Fibroblast of lung (primary cell): ENCODE measurements at regions not wholly inside any gene's neighbourhood (a gene's known extent, or its start where the extent isn't known, plus 50 kb on each side); places are given as distances from the start of the nearest gene placed in this dataset.

Experiments used
- DNase-seq, 2 donors: peaks; one replicate each; pipeline versions ENCODE4 v3.0.0 to v3.0.0-alpha.2; 2010; ENCODE audit warnings: low read depth in 2 of 2
- H2AFZ ChIP-seq: 2 replicates; pipeline ENCODE4 v1.5.1; 2012; ENCODE audit warnings: low read length, control low read depth, inconsistent platforms
- H3K27ac ChIP-seq: 2 replicates; pipeline ENCODE4 v1.5.1; 2011; ENCODE audit warnings: low read length, control low read depth; ENCODE audit not compliant: insufficient read depth
- H3K27me3 ChIP-seq: 2 replicates; pipeline ENCODE4 v1.5.1; 2011; ENCODE audit warnings: mild to moderate bottlenecking, low read length; ENCODE audit not compliant: control insufficient read depth, insufficient read depth
- H3K36me3 ChIP-seq: 2 replicates; pipeline ENCODE4 v1.5.1; 2011; ENCODE audit warnings: low read length; ENCODE audit not compliant: control insufficient read depth, insufficient read depth
- H3K4me1 ChIP-seq: 2 replicates; pipeline ENCODE4 v1.5.1; 2011; ENCODE audit warnings: low read length; ENCODE audit not compliant: control insufficient read depth, insufficient read depth; ENCODE audit errors: extremely low read depth
- H3K4me2 ChIP-seq: 2 replicates; pipeline ENCODE4 v1.5.1; 2011; ENCODE audit warnings: low read length, control low read depth; ENCODE audit not compliant: insufficient read depth; ENCODE audit errors: extremely low read depth
- H3K4me3 ChIP-seq, 4 experiments: fragments of 200-600 bp in 1 of 4; sonication (generic) in 1 of 4; replicated peaks in 1 of 4; 2 replicates each; pipeline ENCODE4 v1.5.1; 2011 to 2016; ENCODE audit warnings: low read length in 4 of 4, low read depth in 3 of 4, mild to moderate bottlenecking in 3 of 4, control low read depth in 2 of 4, inconsistent platforms in 1 of 4, mixed read lengths in 1 of 4; ENCODE audit not compliant: insufficient read depth in 1 of 4; ENCODE audit errors: control extremely low read depth in 1 of 4
- H3K79me2 ChIP-seq: 2 replicates; pipeline ENCODE4 v1.5.1; 2012; ENCODE audit warnings: mild to moderate bottlenecking, low read length, inconsistent platforms; ENCODE audit not compliant: control insufficient read depth, insufficient read depth
- H3K9ac ChIP-seq: 2 replicates; pipeline ENCODE4 v1.5.1; 2011; ENCODE audit warnings: mild to moderate bottlenecking, low read length, control low read depth; ENCODE audit not compliant: insufficient read depth
- H3K9me3 ChIP-seq: 2 replicates; pipeline ENCODE4 v1.5.1; 2012; ENCODE audit warnings: low read depth, low read length; ENCODE audit not compliant: control insufficient read depth, insufficient read depth
- H4K20me1 ChIP-seq: 2 replicates; pipeline ENCODE4 v1.5.1; 2011; ENCODE audit warnings: low read length; ENCODE audit not compliant: control insufficient read depth, insufficient read depth; ENCODE audit errors: extremely low read depth
- CTCF ChIP-seq, 2 donors: IDR thresholded peaks in 1 of 2; conservative IDR thresholded peaks in 1 of 2; 1 replicate in 1 of 2; 2 replicates in 1 of 2; pipeline ENCODE4 v1.5.1; 2011 to 2012; ENCODE audit warnings: low read length in 2 of 2, control low read depth in 1 of 2, inconsistent platforms in 1 of 2, low read depth in 1 of 2, mild to moderate bottlenecking in 1 of 2
- EZH2 ChIP-seq: IDR thresholded peaks from 2 replicates; pipeline ENCODE4 v1.5.1; 2012; ENCODE audit warnings: low read length, control low read depth, mild to moderate bottlenecking; ENCODE audit errors: missing control alignments

- H3K9me3 ChIP-seq: no peaks in the 10 kb centered on the region
- TF ChIP-seq EZH2 (no peak), CTCF (conservative IDR thresholded peaks at IDR 0.05 in 1 of 2, IDR thresholded peaks at IDR 0.05 in 1 of 2; ENCODE audit: low read depth in 1 of 2, low read length in 2 of 2) (no peak)
- no peak overlapping the region for H3K4me3 ChIP-seq
These were observed 475.2 kb downstream of the LPIN1 start for GRCh38 chr2:12221584-12221983.

GRCh38 chr2:12222554-12222953 is 476.1 kb downstream of the LPIN1 start:
- H3K36me3 ChIP-seq: no peaks in the 10 kb centered on the region
- H4K20me1 ChIP-seq: no peaks in the 10 kb centered on the region
- no peak overlapping the region for H3K4me3 ChIP-seq
- DNase-seq: no peak
- H3K79me2 ChIP-seq: no peaks in the 10 kb centered on the region
- TF ChIP-seq CTCF (conservative IDR thresholded peaks at IDR 0.05 in 1 of 2, IDR thresholded peaks at IDR 0.05 in 1 of 2; ENCODE audit: low read depth in 1 of 2, low read length in 2 of 2) (no peak), EZH2 (no peak)
- no peaks in the 10 kb centered on the region for H3K27me3 ChIP-seq
- H3K27ac ChIP-seq: no peak overlapping the region
- no peaks in the 10 kb centered on the region for H3K9me3 ChIP-seq
- H3K9ac ChIP-seq: no peak overlapping the region
- H3K4me1 ChIP-seq: no peaks in the 10 kb centered on the region
- H3K4me2 ChIP-seq: no peak overlapping the region
- H2AFZ ChIP-seq: no peak overlapping the region

More at GRCh38 chr2:12221584-12221983, 475.2 kb downstream of the LPIN1 start:
- H3K4me1 ChIP-seq: no peaks in the 10 kb centered on the region
- no peak for DNase-seq
- no peaks in the 10 kb centered on the region for H3K79me2 ChIP-seq
- H2AFZ ChIP-seq: no peak overlapping the region
- no peaks in the 10 kb centered on the region for H3K36me3 ChIP-seq
- H4K20me1 ChIP-seq: no peaks in the 10 kb centered on the region
- H3K27ac ChIP-seq: no peak overlapping the region
- H3K4me2 ChIP-seq: no peak overlapping the region
- no peaks in the 10 kb centered on the region for H3K27me3 ChIP-seq
- no peak overlapping the region for H3K9ac ChIP-seq

GRCh38 chr2:12223732-12224131 is 477.3 kb downstream of the LPIN1 start:
- no peak for DNase-seq
- no peak overlapping the region for H3K27ac ChIP-seq
- no peak overlapping the region for H3K4me3 ChIP-seq
- no peaks in the 10 kb centered on the region for H3K27me3 ChIP-seq
- H4K20me1 ChIP-seq: no peaks in the 10 kb centered on the region
- H2AFZ ChIP-seq: no peak overlapping the region
- no peaks in the 10 kb centered on the region for H3K4me1 ChIP-seq
- TF ChIP-seq CTCF (conservative IDR thresholded peaks at IDR 0.05 in 1 of 2, IDR thresholded peaks at IDR 0.05 in 1 of 2; ENCODE audit: low read depth in 1 of 2, low read length in 2 of 2): no peak
- no peak for TF ChIP-seq EZH2
- no peaks in the 10 kb centered on the region for H3K79me2 ChIP-seq
- H3K4me2 ChIP-seq: no peak overlapping the region
- no peaks in the 10 kb centered on the region for H3K9me3 ChIP-seq
- H3K9ac ChIP-seq: no peak overlapping the region
- H3K36me3 ChIP-seq: no peaks in the 10 kb centered on the region
